SK-N-MC (cell line): ENCODE measurements at regions not wholly inside any gene's neighbourhood (a gene's known extent, or its start where the extent isn't known, plus 50 kb on each side); places are given as distances from the start of the nearest gene placed in this dataset.

Experiments
- EZH2 ChIP-seq: fragments of 200-600 bp; sonication (generic); IDR thresholded peaks from one replicate; pipeline ENCODE4 v1.6.1; 2017; ENCODE audit warnings: antibody characterized with exemption
- FOXP2 ChIP-seq: optimal IDR thresholded peaks from 2 replicates; pipeline ENCODE3; 2011; ENCODE audit warnings: mild to moderate bottlenecking, moderate library complexity; ENCODE audit not compliant: insufficient read depth; ENCODE audit errors: extremely low read length, control extremely low read depth
- POLR2AphosphoS5 ChIP-seq: IDR thresholded peaks from 2 replicates; pipeline ENCODE4 v1.6.1; 2012; ENCODE audit warnings: mild to moderate bottlenecking, low read depth, low read length, borderline replicate concordance

- no peak for TF ChIP-seq POLR2AphosphoS5
- TF ChIP-seq EZH2 = no peak
- TF ChIP-seq FOXP2 = no peak
Observed at GRCh38 chr14:38129192-38129591, 78.5 kb upstream of the SSTR1 start.
